ENCODE measurements at regions not wholly inside any gene's neighbourhood (a gene's known extent, or its start where the extent isn't known, plus 50 kb on each side); places are given as distances from the start of the nearest gene placed in this dataset.

- FAIRE-seq = no peak
- peak; percentile 8 for TF ChIP-seq WHSC1 (IDR thresholded peaks at IDR 0.05; ENCODE audit: low read length)
- no peak for TF ChIP-seq DPF2 (IDR thresholded peaks at IDR 0.05)
- Histone ChIP-seq H3K4me2 (ENCODE audit: insufficient read depth, low read length) (no peak overlapping the region), H3K9ac (ENCODE audit: insufficient read depth in 1 of 2, low read depth in 2 of 2, low read length in 2 of 2) (peak overlapping the region in 1 of 2 experiments; percentile 68; a peak in 1 of 4 replicates), H4K20me1 (replicated peaks; ENCODE audit: control insufficient read depth, insufficient read depth, low read length) (no peaks in the 10 kb centered on the region), H3K36me3 (ENCODE audit: control insufficient read depth, insufficient read depth, low read length) (no peaks in the 10 kb centered on the region), H3K9me1 (ENCODE audit: control insufficient read depth, insufficient read depth, low read length) (peaks cover 4% of the 10 kb centered on the region), H3K9me3 (replicated peaks; ENCODE audit: control insufficient read depth, insufficient read depth, low read depth, low read length) (no peaks in the 10 kb centered on the region), H3K79me2 (ENCODE audit: control insufficient read depth, insufficient read depth, low read length) (no peaks in the 10 kb centered on the region), H3K27ac (ENCODE audit: extremely low read depth, low read depth, low read length) (no peak overlapping the region), H3K4me1 (replicated peaks in 1 of 2; ENCODE audit: control insufficient read depth in 2 of 2, insufficient read depth in 2 of 2, low read length in 2 of 2) (peaks cover 3 to 14% of the 10 kb centered on the region in 2 experiments; a peak in 3 of 5 replicates), H3K27me3 (ENCODE audit: control insufficient read depth in 2 of 2, insufficient read depth in 2 of 2, low read length in 2 of 2) (no peaks in the 10 kb centered on the region), H2AFZ (ENCODE audit: low read depth, low read length) (peak overlapping the region; percentile 78), H3K4me3 (no peak overlapping the region)
- ChIA-PET CTCF (ENCODE audit: low intra/inter-chr PET ratio) (interaction anchor here (2.1 kb wide), 1 partner anchor 329 kb away, joined by 12 read pairs; no protein-coding TSS in a partner anchor), POLR2A (interaction anchor here (0.8 to 1.5 kb wide), 4 partner anchors 14 to 183 kb away, joined by 3 to 4 read pairs (median 3); no protein-coding TSS in a partner anchor)
- 33% methylated on average over 1 of the region's 1 CpG for WGBS (ENCODE audit: insufficient coverage, low coverage, missing lambda C conversion rate)
- in situ Hi-C loops (cut with MboI) = loop anchor here (5.0 kb wide), 1 partner anchor 326 kb away; no protein-coding TSS in a partner anchor
- BruUV-seq (replicated peaks) = no TSS peak
- DNase-seq (ENCODE audit: extremely low read depth in 1 of 4, low spot score in 3 of 4) = no peak
- intact Hi-C loops (cut with micrococcal nuclease) = loop anchor here (5.0 kb wide), 1 partner anchor 61 kb away; no protein-coding TSS in a partner anchor
- no peak for ATAC-seq
Observed at GRCh38 chr18:8983195-8983594, 119.3 kb upstream of the NDUFV2 start.

- no peak for TF ChIP-seq CREBBP (IDR thresholded peaks at IDR 0.05; ENCODE audit: low read depth, low read length)
- TF ChIP-seq TBL1XR1 (IDR thresholded peaks at IDR 0.05; ENCODE audit: low read length in 2 of 2) = no peak
- TF ChIP-seq CTBP1 (IDR thresholded peaks at IDR 0.05; ENCODE audit: borderline replicate concordance) = no peak
- no peak for TF ChIP-seq ZFP1 (CRISPR knock-in tag; IDR thresholded peaks at IDR 0.05)
- TF ChIP-seq HMG20B (CRISPR knock-in tag; IDR thresholded peaks at IDR 0.05) = no peak
- no peak for TF ChIP-seq DEAF1 (CRISPR knock-in tag; IDR thresholded peaks at IDR 0.05)
- TF ChIP-seq SREBF1 (IDR thresholded peaks at IDR 0.05; ENCODE audit: borderline replicate concordance, low read depth, low read length) = no peak
- TF ChIP-seq ZNF133 (CRISPR knock-in tag; IDR thresholded peaks at IDR 0.05) = no peak
- TF ChIP-seq ZNF124 (CRISPR knock-in tag; IDR thresholded peaks at IDR 0.05) = no peak
- no peak for TF ChIP-seq MTF1 (CRISPR knock-in tag; IDR thresholded peaks at IDR 0.05; ENCODE audit: borderline replicate concordance)
- no peak for TF ChIP-seq TRIM28 (IDR thresholded peaks at IDR 0.05)
- no peak for TF ChIP-seq CREB3 (tag; conservative IDR thresholded peaks at IDR 0.05; ENCODE audit: low read depth)
- no peak for DNase-seq (ENCODE audit: extremely low read depth in 1 of 4, low spot score in 3 of 4)
- in situ Hi-C loops (cut with MboI) (loop anchor here (5.0 kb wide), 1 partner anchor 327 kb away; no protein-coding TSS in a partner anchor), intact Hi-C loops (cut with micrococcal nuclease) (loop anchor here (5.0 kb wide), 1 partner anchor 62 kb away; no protein-coding TSS in a partner anchor)
- H3K9me1 ChIP-seq (ENCODE audit: control insufficient read depth, insufficient read depth, low read length) = peaks cover 4% of the 10 kb centered on the region
- 32% methylated on average over 4 of the region's 4 CpGs for WGBS (ENCODE audit: insufficient coverage, low coverage, missing lambda C conversion rate)
- no peak overlapping the region for H3K4me2 ChIP-seq (ENCODE audit: insufficient read depth, low read length)
- POLR2A ChIA-PET = interaction anchor here (0.6 to 1.2 kb wide), 3 partner anchors 14 to 184 kb away, joined by 3 read pairs; no protein-coding TSS in a partner anchor
- peaks cover 3 to 21% of the 10 kb centered on the region in 2 experiments; a peak in 3 of 5 replicates for H3K4me1 ChIP-seq (replicated peaks in 1 of 2; ENCODE audit: control insufficient read depth in 2 of 2, insufficient read depth in 2 of 2, low read length in 2 of 2)
- no TSS peak for BruUV-seq (replicated peaks)
- H3K27ac ChIP-seq (ENCODE audit: extremely low read depth, low read depth, low read length) = no peak overlapping the region
- FAIRE-seq = no peak
- H3K9ac ChIP-seq (ENCODE audit: insufficient read depth in 1 of 2, low read depth in 2 of 2, low read length in 2 of 2) = no peak overlapping the region
- no peaks in the 10 kb centered on the region for H3K36me3 ChIP-seq (ENCODE audit: control insufficient read depth, insufficient read depth, low read length)
- ATAC-seq = no peak
- no peaks in the 10 kb centered on the region for H3K27me3 ChIP-seq (ENCODE audit: control insufficient read depth in 2 of 2, insufficient read depth in 2 of 2, low read length in 2 of 2)
- no peaks in the 10 kb centered on the region for H4K20me1 ChIP-seq (replicated peaks; ENCODE audit: control insufficient read depth, insufficient read depth, low read length)
- H2AFZ ChIP-seq (ENCODE audit: low read depth, low read length) = peak overlapping the region; percentile 28; the same call in 1 of the 2 replicates
- no peaks in the 10 kb centered on the region for H3K9me3 ChIP-seq (replicated peaks; ENCODE audit: control insufficient read depth, insufficient read depth, low read depth, low read length)
- CTCF ChIA-PET (ENCODE audit: low intra/inter-chr PET ratio) = interaction anchor here (0.5 to 1.1 kb wide), 2 partner anchors 288 to 326 kb away, joined by 3 read pairs; no protein-coding TSS in a partner anchor
- no peaks in the 10 kb centered on the region for H3K79me2 ChIP-seq (ENCODE audit: control insufficient read depth, insufficient read depth, low read length)
- no peak overlapping the region for H3K4me3 ChIP-seq
Observed at GRCh38 chr18:8984131-8984721, 118.3 kb upstream of the NDUFV2 start.

All from K562 (cell line).